ENCODE measurements at regions not wholly inside any gene's neighbourhood (a gene's known extent, or its start where the extent isn't known, plus 50 kb on each side); places are given as distances from the start of the nearest gene placed in this dataset.

- TF ChIP-seq CTCF (conservative IDR thresholded peaks at IDR 0.05 in 1 of 2, IDR thresholded peaks at IDR 0.05 in 1 of 2; ENCODE audit: extremely low read depth in 1 of 2, insufficient read depth in 1 of 2, low read depth in 1 of 2, low read length in 2 of 2) (no peak), EZH2 (IDR thresholded peaks at IDR 0.05; ENCODE audit: borderline replicate concordance, low read length) (no peak)
These were observed 97.0 kb upstream of the CCSER1 start for GRCh38 chr4:90030202-90030601.
